CD4-positive, alpha-beta T cell treated with Interleukin-4 for 1 hour (primary cell): ENCODE measurements at regions not wholly inside any gene's neighbourhood (a gene's known extent, or its start where the extent isn't known, plus 50 kb on each side); places are given as distances from the start of the nearest gene placed in this dataset.

Experiments used
- DNase-seq, 2 donors: peaks; one replicate each; pipeline ENCODE4 v3.0.0-alpha.2; 2020 to 2022

GRCh38 chr2:146158072-146158674, 1638.3 kb upstream of the ZEB2 start:
- no peak for DNase-seq

- DNase-seq = no peak
Measured at GRCh38 chr2:146147448-146148012, 1627.6 kb upstream of the ZEB2 start.

GRCh38 chr2:146143971-146144370, 1624.1 kb upstream of the ZEB2 start:
- DNase-seq = no peak

- DNase-seq = no peak
Measured at GRCh38 chr2:146138820-146139219, 1618.9 kb upstream of the ZEB2 start.

GRCh38 chr2:146135245-146135644, 1615.3 kb upstream of the ZEB2 start:
- no peak for DNase-seq

GRCh38 chr2:146131785-146132184, 1611.9 kb upstream of the ZEB2 start:
- DNase-seq = no peak

GRCh38 chr2:146131048-146131447, 1611.1 kb upstream of the ZEB2 start:
- no peak for DNase-seq

- no peak for DNase-seq
Measured at GRCh38 chr2:146130290-146130689, 1610.4 kb upstream of the ZEB2 start.

GRCh38 chr2:146129231-146129630, 1609.3 kb upstream of the ZEB2 start:
- no peak for DNase-seq

- no peak for DNase-seq
Measured at GRCh38 chr2:146128216-146128615, 1608.3 kb upstream of the ZEB2 start.

GRCh38 chr2:146125551-146125950, 1605.6 kb upstream of the ZEB2 start:
- no peak for DNase-seq

GRCh38 chr2:146124741-146125140, 1604.8 kb upstream of the ZEB2 start:
- DNase-seq = no peak

- DNase-seq = no peak
Measured at GRCh38 chr2:146123714-146124113, 1603.8 kb upstream of the ZEB2 start.

GRCh38 chr2:146123256-146123655, 1603.3 kb upstream of the ZEB2 start:
- DNase-seq = no peak

GRCh38 chr2:146119586-146119985, 1599.7 kb upstream of the ZEB2 start:
- DNase-seq = no peak

GRCh38 chr2:146108993-146109392, 1589.1 kb upstream of the ZEB2 start:
- no peak for DNase-seq

- no peak for DNase-seq
Measured at GRCh38 chr2:146094185-146094584, 1574.3 kb upstream of the ZEB2 start.

GRCh38 chr2:146081459-146081858, 1561.5 kb upstream of the ZEB2 start:
- no peak for DNase-seq

GRCh38 chr2:146080925-146081324, 1561.0 kb upstream of the ZEB2 start:
- no peak for DNase-seq

GRCh38 chr2:146079216-146079615, 1559.3 kb upstream of the ZEB2 start:
- no peak for DNase-seq

GRCh38 chr2:146077156-146077555, 1557.2 kb upstream of the ZEB2 start:
- no peak for DNase-seq

- DNase-seq = no peak
Measured at GRCh38 chr2:146068051-146068450, 1548.1 kb upstream of the ZEB2 start.

GRCh38 chr2:146048141-146048540, 1528.2 kb upstream of the ZEB2 start:
- DNase-seq = no peak

- DNase-seq = no peak
Measured at GRCh38 chr2:146041274-146041910, 1521.5 kb upstream of the ZEB2 start.

GRCh38 chr2:146040051-146040450, 1520.1 kb upstream of the ZEB2 start:
- no peak for DNase-seq
